Nephron progenitor cell (in vitro differentiated cells): ENCODE measurements at regions not wholly inside any gene's neighbourhood (a gene's known extent, or its start where the extent isn't known, plus 50 kb on each side); places are given as distances from the start of the nearest gene placed in this dataset.

Source experiments
- DNase-seq: peaks from one replicate; pipeline ENCODE4 v3.0.0; 2021
- H3K27ac Mint-ChIP-seq: 2 replicates; pipeline ENCODE4 v1.8.0; 2021; ENCODE audit warnings: mild to moderate bottlenecking, moderate library complexity, mixed read lengths
- H3K27me3 Mint-ChIP-seq: 2 replicates; pipeline ENCODE4 v1.8.0; 2021; ENCODE audit warnings: mild to moderate bottlenecking, low read depth, mixed read lengths; ENCODE audit not compliant: poor library complexity
- H3K36me3 Mint-ChIP-seq: 2 replicates; pipeline ENCODE4 v1.8.0; 2021; ENCODE audit warnings: low read depth, mixed read lengths
- H3K4me1 Mint-ChIP-seq: 2 replicates; pipeline ENCODE4 v1.8.0; 2021; ENCODE audit warnings: mixed read lengths
- H3K4me3 Mint-ChIP-seq: 2 replicates; pipeline ENCODE4 v1.8.0; 2021; ENCODE audit warnings: mild to moderate bottlenecking, moderate library complexity, mixed read lengths
- H3K9me3 Mint-ChIP-seq: 2 replicates; pipeline ENCODE4 v1.8.0; 2021; ENCODE audit warnings: mild to moderate bottlenecking, moderate library complexity, mixed read lengths
- CTCF ChIP-seq: fragments of 200-600 bp; sonication (generic); IDR thresholded peaks from 2 replicates; pipeline ENCODE4 v1.5.0; 2021; ENCODE audit warnings: antibody characterized with exemption

GRCh38 chr2:49241991-49242390, 87.7 kb upstream of the FSHR start:
- H3K4me1 Mint-ChIP-seq = peaks cover 18% of the 10 kb centered on the region
- peaks cover 39% of the 10 kb centered on the region for H3K9me3 Mint-ChIP-seq
- H3K27ac Mint-ChIP-seq = no peak overlapping the region
- no peak overlapping the region for H3K4me3 Mint-ChIP-seq
- no peak for TF ChIP-seq CTCF
- no peaks in the 10 kb centered on the region for H3K36me3 Mint-ChIP-seq
- H3K27me3 Mint-ChIP-seq = no peaks in the 10 kb centered on the region
- no peak for DNase-seq

GRCh38 chr2:49241501-49241900, 87.2 kb upstream of the FSHR start:
- H3K9me3 Mint-ChIP-seq = peaks cover 36% of the 10 kb centered on the region
- H3K27me3 Mint-ChIP-seq = no peaks in the 10 kb centered on the region
- DNase-seq = no peak
- H3K4me3 Mint-ChIP-seq = no peak overlapping the region
- H3K36me3 Mint-ChIP-seq = no peaks in the 10 kb centered on the region
- H3K4me1 Mint-ChIP-seq = peaks cover 18% of the 10 kb centered on the region
- no peak overlapping the region for H3K27ac Mint-ChIP-seq
- TF ChIP-seq CTCF = no peak

GRCh38 chr2:49240608-49241007, 86.3 kb upstream of the FSHR start:
- Mint-ChIP-seq H3K27ac (peak overlapping the region; percentile 57), H3K4me3 (no peak overlapping the region), H3K27me3 (no peaks in the 10 kb centered on the region), H3K4me1 (peaks cover 18% of the 10 kb centered on the region), H3K9me3 (peaks cover 27% of the 10 kb centered on the region), H3K36me3 (no peaks in the 10 kb centered on the region)
- no peak for DNase-seq
- no peak for TF ChIP-seq CTCF

GRCh38 chr2:49238604-49238960, 84.3 kb upstream of the FSHR start:
- peaks cover 12% of the 10 kb centered on the region for H3K9me3 Mint-ChIP-seq
- DNase-seq = no peak
- H3K27ac Mint-ChIP-seq = no peak overlapping the region
- H3K4me1 Mint-ChIP-seq = peaks cover 18% of the 10 kb centered on the region
- H3K4me3 Mint-ChIP-seq = no peak overlapping the region
- H3K36me3 Mint-ChIP-seq = no peaks in the 10 kb centered on the region
- no peak for TF ChIP-seq CTCF
- H3K27me3 Mint-ChIP-seq = no peaks in the 10 kb centered on the region

- H3K4me1 Mint-ChIP-seq = peaks cover 18% of the 10 kb centered on the region
- H3K36me3 Mint-ChIP-seq = no peaks in the 10 kb centered on the region
- DNase-seq = no peak
- H3K27ac Mint-ChIP-seq = no peak overlapping the region
- no peak overlapping the region for H3K4me3 Mint-ChIP-seq
- TF ChIP-seq CTCF = no peak
- no peaks in the 10 kb centered on the region for H3K27me3 Mint-ChIP-seq
- peaks cover 8% of the 10 kb centered on the region for H3K9me3 Mint-ChIP-seq
Measured at GRCh38 chr2:49237867-49238603, 83.7 kb upstream of the FSHR start.

GRCh38 chr2:49236316-49236715, 82.0 kb upstream of the FSHR start:
- no peak for TF ChIP-seq CTCF
- peaks cover 11% of the 10 kb centered on the region for H3K9me3 Mint-ChIP-seq
- H3K27ac Mint-ChIP-seq = no peak overlapping the region
- no peak overlapping the region for H3K4me3 Mint-ChIP-seq
- H3K36me3 Mint-ChIP-seq = no peaks in the 10 kb centered on the region
- peaks cover 18% of the 10 kb centered on the region for H3K4me1 Mint-ChIP-seq
- no peak for DNase-seq
- no peaks in the 10 kb centered on the region for H3K27me3 Mint-ChIP-seq
